ENCODE measurements at regions not wholly inside any gene's neighbourhood (a gene's known extent, or its start where the extent isn't known, plus 50 kb on each side); places are given as distances from the start of the nearest gene placed in this dataset.

DNA sequence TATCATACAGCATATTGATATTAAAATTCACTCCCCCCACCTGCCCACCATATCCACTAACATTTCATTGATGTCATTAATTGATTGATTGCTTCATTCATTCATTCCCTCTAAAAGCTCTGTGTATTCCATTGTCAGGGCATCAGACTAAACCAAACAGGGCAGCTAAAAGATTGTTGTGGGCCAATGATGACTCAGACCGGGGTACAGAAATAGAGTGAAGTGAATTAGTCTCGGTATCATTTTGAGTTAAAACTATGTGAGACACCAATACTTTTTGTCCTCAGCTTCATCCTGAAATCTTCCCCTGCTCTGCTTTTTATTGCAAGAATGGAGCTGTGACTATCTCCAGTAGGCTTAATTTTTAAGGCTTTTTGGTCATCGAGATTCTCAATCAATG, 868.3 kb downstream of the CDH11 start:
- no peaks in the 10 kb centered on the region for H3K36me3 ChIP-seq (ENCODE audit: insufficient read depth, low read length)
- no peak overlapping the region for H3K4me3 ChIP-seq (ENCODE audit: low read length)
- no peaks in the 10 kb centered on the region for H3K27me3 ChIP-seq (ENCODE audit: insufficient read depth, low read depth, low read length)
- no peaks in the 10 kb centered on the region for H3F3A ChIP-seq (ENCODE audit: insufficient read depth, low read length, poor library complexity, severe bottlenecking)
- no peak overlapping the region for H3K27ac ChIP-seq (ENCODE audit: low read length)
- no peak for TF ChIP-seq MXI1 (conservative IDR thresholded peaks at IDR 0.05; ENCODE audit: poor library complexity, severe bottlenecking)
- no peak for TF ChIP-seq RAD21 (conservative IDR thresholded peaks at IDR 0.05)
- TF ChIP-seq EZH2 (IDR thresholded peaks at IDR 0.05; ENCODE audit: borderline replicate concordance, insufficient read depth, low read length, poor library complexity, severe bottlenecking) = no peak
- TF ChIP-seq, protein P1, sequence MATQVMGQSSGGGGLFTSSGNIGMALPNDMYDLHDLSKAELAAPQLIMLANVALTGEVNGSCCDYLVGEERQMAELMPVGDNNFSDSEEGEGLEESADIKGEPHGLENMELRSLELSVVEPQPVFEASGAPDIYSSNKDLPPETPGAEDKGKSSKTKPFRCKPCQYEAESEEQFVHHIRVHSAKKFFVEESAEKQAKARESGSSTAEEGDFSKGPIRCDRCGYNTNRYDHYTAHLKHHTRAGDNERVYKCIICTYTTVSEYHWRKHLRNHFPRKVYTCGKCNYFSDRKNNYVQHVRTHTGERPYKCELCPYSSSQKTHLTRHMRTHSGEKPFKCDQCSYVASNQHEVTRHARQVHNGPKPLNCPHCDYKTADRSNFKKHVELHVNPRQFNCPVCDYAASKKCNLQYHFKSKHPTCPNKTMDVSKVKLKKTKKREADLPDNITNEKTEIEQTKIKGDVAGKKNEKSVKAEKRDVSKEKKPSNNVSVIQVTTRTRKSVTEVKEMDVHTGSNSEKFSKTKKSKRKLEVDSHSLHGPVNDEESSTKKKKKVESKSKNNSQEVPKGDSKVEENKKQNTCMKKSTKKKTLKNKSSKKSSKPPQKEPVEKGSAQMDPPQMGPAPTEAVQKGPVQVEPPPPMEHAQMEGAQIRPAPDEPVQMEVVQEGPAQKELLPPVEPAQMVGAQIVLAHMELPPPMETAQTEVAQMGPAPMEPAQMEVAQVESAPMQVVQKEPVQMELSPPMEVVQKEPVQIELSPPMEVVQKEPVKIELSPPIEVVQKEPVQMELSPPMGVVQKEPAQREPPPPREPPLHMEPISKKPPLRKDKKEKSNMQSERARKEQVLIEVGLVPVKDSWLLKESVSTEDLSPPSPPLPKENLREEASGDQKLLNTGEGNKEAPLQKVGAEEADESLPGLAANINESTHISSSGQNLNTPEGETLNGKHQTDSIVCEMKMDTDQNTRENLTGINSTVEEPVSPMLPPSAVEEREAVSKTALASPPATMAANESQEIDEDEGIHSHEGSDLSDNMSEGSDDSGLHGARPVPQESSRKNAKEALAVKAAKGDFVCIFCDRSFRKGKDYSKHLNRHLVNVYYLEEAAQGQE (IDR thresholded peaks at IDR 0.05; ENCODE audit: borderline replicate concordance) = no peak
- no peak for TF ChIP-seq POLR2AphosphoS5 (IDR thresholded peaks at IDR 0.05)
- TF ChIP-seq, protein P2, sequence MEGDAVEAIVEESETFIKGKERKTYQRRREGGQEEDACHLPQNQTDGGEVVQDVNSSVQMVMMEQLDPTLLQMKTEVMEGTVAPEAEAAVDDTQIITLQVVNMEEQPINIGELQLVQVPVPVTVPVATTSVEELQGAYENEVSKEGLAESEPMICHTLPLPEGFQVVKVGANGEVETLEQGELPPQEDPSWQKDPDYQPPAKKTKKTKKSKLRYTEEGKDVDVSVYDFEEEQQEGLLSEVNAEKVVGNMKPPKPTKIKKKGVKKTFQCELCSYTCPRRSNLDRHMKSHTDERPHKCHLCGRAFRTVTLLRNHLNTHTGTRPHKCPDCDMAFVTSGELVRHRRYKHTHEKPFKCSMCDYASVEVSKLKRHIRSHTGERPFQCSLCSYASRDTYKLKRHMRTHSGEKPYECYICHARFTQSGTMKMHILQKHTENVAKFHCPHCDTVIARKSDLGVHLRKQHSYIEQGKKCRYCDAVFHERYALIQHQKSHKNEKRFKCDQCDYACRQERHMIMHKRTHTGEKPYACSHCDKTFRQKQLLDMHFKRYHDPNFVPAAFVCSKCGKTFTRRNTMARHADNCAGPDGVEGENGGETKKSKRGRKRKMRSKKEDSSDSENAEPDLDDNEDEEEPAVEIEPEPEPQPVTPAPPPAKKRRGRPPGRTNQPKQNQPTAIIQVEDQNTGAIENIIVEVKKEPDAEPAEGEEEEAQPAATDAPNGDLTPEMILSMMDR (IDR thresholded peaks at IDR 0.05; ENCODE audit: poor library complexity, severe bottlenecking) = no peak
- no peak for TF ChIP-seq TAF1 (IDR thresholded peaks at IDR 0.05; ENCODE audit: low read depth)
- no peak for TF ChIP-seq SMC3 (conservative IDR thresholded peaks at IDR 0.05; ENCODE audit: poor library complexity)
- TF ChIP-seq EP300 (conservative IDR thresholded peaks at IDR 0.05; ENCODE audit: poor library complexity, severe bottlenecking) = no peak
- H3K9me2 ChIP-seq (ENCODE audit: insufficient read depth, low read length) = no peaks in the 10 kb centered on the region
- H3K79me2 ChIP-seq (replicated peaks; ENCODE audit: insufficient read depth, low read length) = no peaks in the 10 kb centered on the region
- H3K4me2 ChIP-seq (ENCODE audit: low read length) = no peak overlapping the region
- no peaks in the 10 kb centered on the region for H4K20me1 ChIP-seq (ENCODE audit: insufficient read depth)
- no peak overlapping the region for H3K9ac ChIP-seq (ENCODE audit: low read length)
- no peaks in the 10 kb centered on the region for H3K9me3 ChIP-seq (ENCODE audit: low read length)
- no peak overlapping the region for H2AFZ ChIP-seq (ENCODE audit: low read depth, low read length)

DNA sequence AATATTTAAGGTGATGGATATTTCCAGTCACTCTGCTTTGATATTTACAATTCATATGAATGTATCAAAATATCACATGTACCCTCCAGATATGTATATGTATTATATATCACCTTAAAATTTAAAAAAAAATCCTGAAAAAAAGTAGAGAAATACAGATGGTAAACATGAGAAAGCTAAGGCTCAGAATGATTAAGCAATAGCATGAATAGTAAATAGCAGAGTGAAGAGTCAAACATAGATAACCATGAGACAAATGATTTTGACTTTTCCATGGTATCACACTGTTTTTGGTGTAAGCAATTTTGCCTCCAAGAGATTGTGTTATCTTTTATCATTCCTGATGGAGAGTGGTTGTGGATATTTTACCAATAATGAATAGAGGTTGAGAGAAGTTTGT, 868.8 kb downstream of the CDH11 start:
- H4K20me1 ChIP-seq (ENCODE audit: insufficient read depth) = no peaks in the 10 kb centered on the region
- H3K9me2 ChIP-seq (ENCODE audit: insufficient read depth, low read length) = no peaks in the 10 kb centered on the region
- no peak overlapping the region for H3K9ac ChIP-seq (ENCODE audit: low read length)
- H3K27me3 ChIP-seq (ENCODE audit: insufficient read depth, low read depth, low read length) = no peaks in the 10 kb centered on the region
- no peak overlapping the region for H3K27ac ChIP-seq (ENCODE audit: low read length)
- H3K4me3 ChIP-seq (ENCODE audit: low read length) = no peak overlapping the region
- H3K9me3 ChIP-seq (ENCODE audit: low read length) = no peaks in the 10 kb centered on the region
- no peak overlapping the region for H3K4me2 ChIP-seq (ENCODE audit: low read length)
- no peaks in the 10 kb centered on the region for H3K36me3 ChIP-seq (ENCODE audit: insufficient read depth, low read length)
- no peaks in the 10 kb centered on the region for H3K79me2 ChIP-seq (replicated peaks; ENCODE audit: insufficient read depth, low read length)
- no peaks in the 10 kb centered on the region for H3F3A ChIP-seq (ENCODE audit: insufficient read depth, low read length, poor library complexity, severe bottlenecking)
- H2AFZ ChIP-seq (ENCODE audit: low read depth, low read length) = no peak overlapping the region
- TF ChIP-seq EP300 (conservative IDR thresholded peaks at IDR 0.05; ENCODE audit: poor library complexity, severe bottlenecking) (no peak), MXI1 (conservative IDR thresholded peaks at IDR 0.05; ENCODE audit: poor library complexity, severe bottlenecking) (no peak), SMC3 (conservative IDR thresholded peaks at IDR 0.05; ENCODE audit: poor library complexity) (no peak), TAF1 (IDR thresholded peaks at IDR 0.05; ENCODE audit: low read depth) (no peak), RAD21 (conservative IDR thresholded peaks at IDR 0.05) (no peak), EZH2 (IDR thresholded peaks at IDR 0.05; ENCODE audit: borderline replicate concordance, insufficient read depth, low read length, poor library complexity, severe bottlenecking) (no peak), POLR2AphosphoS5 (IDR thresholded peaks at IDR 0.05) (no peak)
- TF ChIP-seq, protein P1 (IDR thresholded peaks at IDR 0.05; ENCODE audit: borderline replicate concordance) = no peak
- TF ChIP-seq, protein P2 (IDR thresholded peaks at IDR 0.05; ENCODE audit: poor library complexity, severe bottlenecking) = no peak
